Right lobe of liver (tissue), 6 donors: ENCODE measurements at regions not wholly inside any gene's neighbourhood (a gene's known extent, or its start where the extent isn't known, plus 50 kb on each side); places are given as distances from the start of the nearest gene placed in this dataset.

Source experiments
- ATAC-seq, 4 donors: fragments of 200-7000 bp; cut with Tn5 transposase; one replicate each; pipeline ENCODE4 v1.9.1; 2020; ENCODE audit warnings: mild to moderate bottlenecking in 4 of 4, moderate library complexity in 4 of 4
- DNase-seq, 3 donors: peaks; one replicate each; pipeline ENCODE4 v3.0.0-alpha.2; 2020
- H3K27ac ChIP-seq, 3 donors: fragments of 200-600 bp; one replicate each; pipeline ENCODE4 v1.8.0; 2022
- H3K27me3 ChIP-seq, 2 donors: fragments of 200-600 bp; one replicate each; pipeline ENCODE4 v1.8.0; 2022
- H3K36me3 ChIP-seq, 4 donors: fragments of 200-600 bp; sonication (generic) in 1 of 4; one replicate each; pipeline versions ENCODE4 v1.5.1 to v1.8.0; 2017 to 2022; ENCODE audit warnings: control low read depth in 1 of 4
- H3K4me1 ChIP-seq, 4 donors: fragments of 200-600 bp; sonication (generic) in 1 of 4; one replicate each; pipeline versions ENCODE4 v1.5.1 to v1.8.0; 2017 to 2022; ENCODE audit warnings: control low read depth in 1 of 4
- H3K4me3 ChIP-seq, 3 donors: fragments of 200-600 bp; one replicate each; pipeline ENCODE4 v1.8.0; 2022
- H3K9me3 ChIP-seq, 4 donors: fragments of 200-600 bp; sonication (generic) in 1 of 4; one replicate each; pipeline versions ENCODE4 v1.5.1 to v1.8.0; 2017 to 2022; ENCODE audit warnings: control low read depth in 1 of 4
- POLR2A ChIP-seq: fragments of 450-650 bp; IDR thresholded peaks from one replicate; pipeline ENCODE4 v1.6.1; 2017; ENCODE audit warnings: antibody characterized with exemption, mild to moderate bottlenecking
- whole genome bisulfite sequencing: methylation state at CpG from one replicate; pipeline ENCODE4 v1.1.6; 2018; ENCODE audit warnings: low coverage, low lambda C conversion rate; ENCODE audit not compliant: insufficient coverage; ENCODE audit errors: missing lambda C conversion rate; 5-methylcytosine and 5-hydroxymethylcytosine counted together
- intact Hi-C, 2 donors: fragments of 100-400 bp; cut with DNase I; formaldehyde crosslinking; loops; one replicate each; pipeline versions ENCODE4 v1.11.2 to v1.14.1; 2022
- TF ChIP-seq, protein P1 (sequence below), 4 donors: fragments of 200-600 bp in 3 of 4; fragments of 450-650 bp in 1 of 4; IDR thresholded peaks; one replicate each; pipeline versions ENCODE4 v1.5.1 to v1.8.0; 2016 to 2022; ENCODE audit warnings: antibody characterized with exemption in 4 of 4, mild to moderate bottlenecking in 2 of 4
- donor health status: DM: no; HTN: yes; CAD: no.
- donor health status: DM: no; HTN: no; CAD: no.
- donor health status: DM: no; HTN: no; CAD: no.
- donor health status: DM: no; HTN: yes; CAD: no.
- donor health status: DM: no; HTN: yes; CAD: no.

GRCh38 chr3:46100812-46101211 is 73.5 kb upstream of the XCR1 start:
- H3K27ac ChIP-seq, result no peak overlapping the region
- DNase-seq, result no peak

GRCh38 chr3:46098319-46098761 is 71.1 kb upstream of the XCR1 start:
- WGBS, result 35% methylated on average over 2 of the region's 2 CpGs
- Histone ChIP-seq H3K36me3 (no peaks in the 10 kb centered on the region), H3K4me3 (no peak overlapping the region), H3K27ac (peak overlapping the region; percentile 31 to 47 (median 32)), H3K27me3 (no peaks in the 10 kb centered on the region), H3K4me1 (no peaks in the 10 kb centered on the region), H3K9me3 (no peaks in the 10 kb centered on the region)
- no peak for TF ChIP-seq POLR2A
- TF ChIP-seq, protein P1, sequence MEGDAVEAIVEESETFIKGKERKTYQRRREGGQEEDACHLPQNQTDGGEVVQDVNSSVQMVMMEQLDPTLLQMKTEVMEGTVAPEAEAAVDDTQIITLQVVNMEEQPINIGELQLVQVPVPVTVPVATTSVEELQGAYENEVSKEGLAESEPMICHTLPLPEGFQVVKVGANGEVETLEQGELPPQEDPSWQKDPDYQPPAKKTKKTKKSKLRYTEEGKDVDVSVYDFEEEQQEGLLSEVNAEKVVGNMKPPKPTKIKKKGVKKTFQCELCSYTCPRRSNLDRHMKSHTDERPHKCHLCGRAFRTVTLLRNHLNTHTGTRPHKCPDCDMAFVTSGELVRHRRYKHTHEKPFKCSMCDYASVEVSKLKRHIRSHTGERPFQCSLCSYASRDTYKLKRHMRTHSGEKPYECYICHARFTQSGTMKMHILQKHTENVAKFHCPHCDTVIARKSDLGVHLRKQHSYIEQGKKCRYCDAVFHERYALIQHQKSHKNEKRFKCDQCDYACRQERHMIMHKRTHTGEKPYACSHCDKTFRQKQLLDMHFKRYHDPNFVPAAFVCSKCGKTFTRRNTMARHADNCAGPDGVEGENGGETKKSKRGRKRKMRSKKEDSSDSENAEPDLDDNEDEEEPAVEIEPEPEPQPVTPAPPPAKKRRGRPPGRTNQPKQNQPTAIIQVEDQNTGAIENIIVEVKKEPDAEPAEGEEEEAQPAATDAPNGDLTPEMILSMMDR (IDR thresholded peaks at IDR 0.05), result no peak
- intact Hi-C loops, result no loop called here
- peak; percentile 47 to 63 (median 54) for ATAC-seq
- DNase-seq, result no peak

More at GRCh38 chr3:46100812-46101211, 73.5 kb upstream of the XCR1 start:
- 50% methylated on average over 2 of the region's 2 CpGs for WGBS
- Histone ChIP-seq H3K4me1 (no peaks in the 10 kb centered on the region), H3K27me3 (no peaks in the 10 kb centered on the region), H3K9me3 (no peaks in the 10 kb centered on the region), H3K36me3 (no peaks in the 10 kb centered on the region), H3K4me3 (no peak overlapping the region)
- intact Hi-C loops, result no loop called here
- TF ChIP-seq, protein P1 (IDR thresholded peaks at IDR 0.05), result no peak
- no peak for TF ChIP-seq POLR2A
- peak; percentile 42 to 67 (median 52) for ATAC-seq

- ATAC-seq (peak in 3 of 4 donors; percentile 6 to 37 (median 25)), DNase-seq (no peak)
- Histone ChIP-seq H3K4me1 (no peaks in the 10 kb centered on the region), H3K9me3 (no peaks in the 10 kb centered on the region), H3K4me3 (no peak overlapping the region), H3K27me3 (no peaks in the 10 kb centered on the region), H3K27ac (peak overlapping the region; percentile 31 to 47 (median 37)), H3K36me3 (no peaks in the 10 kb centered on the region)
- 66% methylated on average over 4 of the region's 6 CpGs for WGBS
- no peak for TF ChIP-seq POLR2A
- TF ChIP-seq, protein P1 (IDR thresholded peaks at IDR 0.05), result no peak
- intact Hi-C loops, result no loop called here
These were observed 70.5 kb upstream of the XCR1 start for GRCh38 chr3:46097691-46098241.

GRCh38 chr3:46096781-46097180 is 69.5 kb upstream of the XCR1 start:
- DNase-seq (no peak), ATAC-seq (no peak)
- no peaks in the 10 kb centered on the region for H3K27me3 ChIP-seq
- H3K4me1 ChIP-seq, result no peaks in the 10 kb centered on the region
- TF ChIP-seq POLR2A, result no peak
- TF ChIP-seq, protein P1 (IDR thresholded peaks at IDR 0.05), result no peak
- H3K9me3 ChIP-seq, result no peaks in the 10 kb centered on the region
- no peak overlapping the region for H3K27ac ChIP-seq
- no peaks in the 10 kb centered on the region for H3K36me3 ChIP-seq
- intact Hi-C loops, result no loop called here
- WGBS, result 83% methylated on average over 3 of the region's 5 CpGs
- no peak overlapping the region for H3K4me3 ChIP-seq
